ENCODE measurements at regions not wholly inside any gene's neighbourhood (a gene's known extent, or its start where the extent isn't known, plus 50 kb on each side); places are given as distances from the start of the nearest gene placed in this dataset.

DNA sequence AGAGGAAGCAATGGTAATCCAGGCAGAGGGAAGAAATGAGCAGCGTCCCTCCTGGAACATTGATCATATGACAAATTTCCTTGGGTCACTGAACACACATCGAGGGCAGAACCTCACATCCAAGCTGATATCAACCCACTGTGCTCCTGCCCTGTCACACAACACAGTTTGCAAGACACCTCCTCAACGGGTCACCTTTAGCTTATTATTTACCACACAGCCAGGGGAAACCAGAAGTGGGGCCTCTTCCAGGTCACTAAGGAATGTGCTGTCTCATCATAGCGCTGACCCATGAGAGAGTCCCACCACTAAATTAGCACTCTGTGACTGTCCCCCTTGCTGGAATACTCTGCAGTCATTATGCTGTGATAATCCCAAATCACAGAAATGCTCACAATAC lies 69.7 kb upstream of the PPP1R3C start:
- TF ChIP-seq CEBPB (IDR thresholded peaks at IDR 0.05; ENCODE audit: low read depth, low read length), result no peak
- no peak for TF ChIP-seq CTCF (conservative IDR thresholded peaks at IDR 0.05; ENCODE audit: low read depth, low read length)
- no peak for TF ChIP-seq RAD21 (IDR thresholded peaks at IDR 0.05; ENCODE audit: low read length)
- TF ChIP-seq POLR2A (IDR thresholded peaks at IDR 0.05; ENCODE audit: low read depth, low read length), result no peak
- no peak for TF ChIP-seq RFX5 (IDR thresholded peaks at IDR 0.05; ENCODE audit: low read depth, low read length)
- no peak for TF ChIP-seq MAFK (IDR thresholded peaks at IDR 0.05; ENCODE audit: low read depth, low read length)
- no peak for TF ChIP-seq MAZ (IDR thresholded peaks at IDR 0.05; ENCODE audit: borderline replicate concordance, low read depth, low read length)
- TF ChIP-seq, protein P1, sequence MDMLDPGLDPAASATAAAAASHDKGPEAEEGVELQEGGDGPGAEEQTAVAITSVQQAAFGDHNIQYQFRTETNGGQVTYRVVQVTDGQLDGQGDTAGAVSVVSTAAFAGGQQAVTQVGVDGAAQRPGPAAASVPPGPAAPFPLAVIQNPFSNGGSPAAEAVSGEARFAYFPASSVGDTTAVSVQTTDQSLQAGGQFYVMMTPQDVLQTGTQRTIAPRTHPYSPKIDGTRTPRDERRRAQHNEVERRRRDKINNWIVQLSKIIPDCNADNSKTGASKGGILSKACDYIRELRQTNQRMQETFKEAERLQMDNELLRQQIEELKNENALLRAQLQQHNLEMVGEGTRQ (IDR thresholded peaks at IDR 0.05; ENCODE audit: low read depth, low read length), result no peak
- no peak for TF ChIP-seq FOS (IDR thresholded peaks at IDR 0.05; ENCODE audit: low read depth, low read length)
- TF ChIP-seq SMC3 (IDR thresholded peaks at IDR 0.05; ENCODE audit: low read depth, low read length), result no peak
- TF ChIP-seq ELK1 (IDR thresholded peaks at IDR 0.05; ENCODE audit: borderline replicate concordance, low read depth, low read length), result no peak
- no peak for TF ChIP-seq MXI1 (IDR thresholded peaks at IDR 0.05; ENCODE audit: borderline replicate concordance, low read depth, low read length)
- no peak for TF ChIP-seq CHD1 (IDR thresholded peaks at IDR 0.05; ENCODE audit: low read depth, low read length)

Measured in IMR-90 (cell line).